HG02852 (cell line): ENCODE measurements at regions not wholly inside any gene's neighbourhood (a gene's known extent, or its start where the extent isn't known, plus 50 kb on each side); places are given as distances from the start of the nearest gene placed in this dataset.

Experiments used
- ATAC-seq: cut with Tn5 transposase; IDR thresholded peaks from one replicate; pipeline ENCODE4 v1.9.1; 2021; ENCODE audit warnings: mild to moderate bottlenecking, moderate library complexity; ENCODE audit not compliant: unreplicated experiment

GRCh38 chr4:36394352-36394903 is 113.0 kb downstream of the DTHD1 start:
- peak; percentile 64 for ATAC-seq

GRCh38 chr4:36399762-36400353 is 118.4 kb downstream of the DTHD1 start:
- ATAC-seq = peak; percentile 61

- no peak for ATAC-seq
Observed at GRCh38 chr4:36402008-36402758, 120.8 kb downstream of the DTHD1 start.

GRCh38 chr4:36411338-36411737 is 129.9 kb downstream of the DTHD1 start:
- ATAC-seq = no peak

GRCh38 chr4:36414248-36414647 is 132.8 kb downstream of the DTHD1 start:
- ATAC-seq = no peak

- no peak for ATAC-seq
Observed at GRCh38 chr4:36417146-36417545, 135.7 kb downstream of the DTHD1 start.

- ATAC-seq = no peak
Observed at GRCh38 chr4:36420111-36420679, 138.8 kb downstream of the DTHD1 start.

- ATAC-seq = no peak
Observed at GRCh38 chr4:36422607-36423006, 141.2 kb downstream of the DTHD1 start.

GRCh38 chr4:36426741-36427140 is 145.3 kb downstream of the DTHD1 start:
- ATAC-seq = no peak

GRCh38 chr4:36427696-36428095 is 146.3 kb downstream of the DTHD1 start:
- no peak for ATAC-seq

- no peak for ATAC-seq
Observed at GRCh38 chr4:36432586-36432985, 151.2 kb downstream of the DTHD1 start.

GRCh38 chr4:36439556-36439955 is 158.1 kb downstream of the DTHD1 start:
- no peak for ATAC-seq

GRCh38 chr4:36445480-36445879 is 164.1 kb downstream of the DTHD1 start:
- peak; percentile 57 for ATAC-seq

GRCh38 chr4:36446275-36446674 is 164.9 kb downstream of the DTHD1 start:
- ATAC-seq = no peak

- no peak for ATAC-seq
Observed at GRCh38 chr4:36461344-36461743, 179.9 kb downstream of the DTHD1 start.

- no peak for ATAC-seq
Observed at GRCh38 chr4:36467670-36468069, 186.3 kb downstream of the DTHD1 start.

- ATAC-seq = peak; percentile 47
Observed at GRCh38 chr4:36471903-36472302, 190.5 kb downstream of the DTHD1 start.

- ATAC-seq = no peak
Observed at GRCh38 chr4:36476135-36476534, 194.7 kb downstream of the DTHD1 start.

GRCh38 chr4:36477861-36478260 is 196.4 kb downstream of the DTHD1 start:
- ATAC-seq = no peak

- ATAC-seq = no peak
Observed at GRCh38 chr4:36485885-36486284, 204.5 kb downstream of the DTHD1 start.

- no peak for ATAC-seq
Observed at GRCh38 chr4:36489798-36490197, 208.4 kb downstream of the DTHD1 start.

- ATAC-seq = no peak
Observed at GRCh38 chr4:36492041-36492440, 210.6 kb downstream of the DTHD1 start.
